Activated CD8-positive, alpha-beta memory T cell treated with anti-CD3 and anti-CD28 coated beads, Interleukin-2, amount 50 U/mL, for 24 hours (primary cell): ENCODE measurements at regions not wholly inside any gene's neighbourhood (a gene's known extent, or its start where the extent isn't known, plus 50 kb on each side); places are given as distances from the start of the nearest gene placed in this dataset.

Source experiments
- DNase-seq: peaks from one replicate; pipeline ENCODE4 v3.0.0-alpha.2; 2020; ENCODE audit errors: extremely low read depth

DNA sequence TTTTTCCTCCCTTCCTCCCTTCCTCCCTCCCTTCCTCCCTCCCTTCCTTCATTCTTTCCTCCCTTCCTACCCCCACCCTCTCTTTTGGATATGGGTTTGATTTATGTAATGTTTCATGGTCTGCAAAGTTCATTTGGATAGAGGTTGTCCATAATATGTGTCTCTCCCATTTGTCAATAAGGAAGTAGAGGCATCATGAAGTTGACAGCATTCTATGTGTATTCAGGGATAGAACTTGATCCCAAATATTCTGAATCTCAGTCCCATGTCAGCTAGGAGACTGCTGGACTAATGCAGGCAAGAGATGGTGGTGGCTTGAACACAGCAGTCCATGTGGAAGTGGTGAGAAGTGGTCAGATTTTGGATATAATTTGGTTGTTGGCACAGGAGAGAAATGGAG is 90.7 kb upstream of the SLC6A6 start:
- no peak for DNase-seq

DNA sequence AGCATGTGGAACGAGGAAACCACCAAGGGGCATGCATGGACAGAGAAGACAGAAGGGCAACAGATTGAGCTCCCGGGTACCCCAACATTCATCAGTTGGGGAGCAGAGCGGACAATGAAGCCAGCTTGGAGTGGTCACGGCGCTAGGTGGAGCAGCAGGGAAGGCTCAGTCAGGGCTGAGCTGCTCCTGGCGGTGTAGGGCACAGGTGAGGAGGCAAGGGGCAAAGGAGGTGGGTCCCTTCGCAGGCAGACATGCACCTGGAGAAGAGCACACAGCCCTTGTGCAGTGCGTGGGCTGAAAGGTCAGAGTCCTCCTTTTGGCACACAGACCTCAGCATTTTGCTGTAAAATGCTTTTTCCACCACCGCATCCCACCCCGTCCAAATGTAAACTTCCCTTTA is 90.0 kb upstream of the SLC6A6 start:
- DNase-seq, result no peak

- DNase-seq, result no peak
Observed at GRCh38 chr3:14317057-14317553, 85.3 kb upstream of the SLC6A6 start.

DNA sequence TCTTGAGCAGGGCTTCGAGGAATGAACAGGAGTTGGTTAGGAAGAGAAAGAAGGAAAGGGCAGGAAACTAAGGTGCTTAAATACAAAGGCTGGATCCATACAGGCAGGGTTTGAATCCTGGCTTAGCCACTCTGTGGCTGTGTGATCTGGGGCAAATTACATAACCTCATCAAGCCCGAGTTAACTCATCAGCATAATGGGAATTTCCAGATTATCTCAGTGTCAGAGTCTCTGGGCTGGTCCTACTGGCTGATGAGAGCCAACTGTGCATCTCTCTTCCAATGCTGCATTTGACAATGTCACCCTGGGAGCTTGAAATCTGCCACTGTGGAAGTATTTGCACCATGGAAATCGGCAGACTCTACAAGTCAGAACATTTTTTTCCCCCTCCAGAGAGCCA is 83.8 kb upstream of the SLC6A6 start:
- no peak for DNase-seq

GRCh38 chr3:14319654-14320182 is 82.7 kb upstream of the SLC6A6 start:
- DNase-seq, result no peak

DNA sequence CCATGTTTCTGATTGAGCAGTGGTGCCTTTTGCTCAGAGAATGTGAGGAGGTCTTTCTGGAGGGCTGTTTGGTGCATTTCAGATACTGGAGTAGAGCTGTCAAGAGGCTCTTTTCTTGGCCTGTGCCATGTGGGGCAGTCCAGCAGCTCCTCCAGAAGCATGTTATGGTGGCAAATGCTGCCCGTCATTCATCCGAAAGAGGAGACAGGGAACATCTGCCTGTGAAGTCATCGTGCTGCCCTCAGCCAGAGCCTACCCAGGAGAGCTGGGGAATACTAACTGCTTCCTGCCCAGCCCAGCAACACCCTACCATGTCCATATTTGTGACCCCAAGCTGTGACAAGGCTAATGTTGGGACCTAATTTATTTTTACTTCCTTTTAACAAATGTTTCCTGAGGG is 82.2 kb upstream of the SLC6A6 start:
- no peak for DNase-seq

DNA sequence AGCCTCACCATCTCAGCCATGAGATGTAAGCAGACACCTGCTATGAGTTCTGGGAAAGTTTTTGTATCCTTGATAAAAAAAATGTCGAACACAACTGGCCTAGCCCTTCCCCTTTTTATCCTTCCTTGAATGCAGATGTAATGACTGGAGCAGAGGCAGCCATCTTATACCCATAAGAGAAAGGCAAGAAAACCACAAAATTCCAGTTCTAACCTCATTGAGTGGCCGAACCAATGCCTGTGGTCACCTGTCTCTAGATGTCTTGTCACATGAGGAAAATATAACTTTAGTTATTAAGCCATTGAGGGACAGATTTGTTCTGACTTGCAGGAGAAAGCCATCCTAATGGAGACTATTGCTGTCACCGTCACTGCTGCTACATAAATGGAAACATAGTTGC is 80.4 kb upstream of the SLC6A6 start:
- no peak for DNase-seq

DNA sequence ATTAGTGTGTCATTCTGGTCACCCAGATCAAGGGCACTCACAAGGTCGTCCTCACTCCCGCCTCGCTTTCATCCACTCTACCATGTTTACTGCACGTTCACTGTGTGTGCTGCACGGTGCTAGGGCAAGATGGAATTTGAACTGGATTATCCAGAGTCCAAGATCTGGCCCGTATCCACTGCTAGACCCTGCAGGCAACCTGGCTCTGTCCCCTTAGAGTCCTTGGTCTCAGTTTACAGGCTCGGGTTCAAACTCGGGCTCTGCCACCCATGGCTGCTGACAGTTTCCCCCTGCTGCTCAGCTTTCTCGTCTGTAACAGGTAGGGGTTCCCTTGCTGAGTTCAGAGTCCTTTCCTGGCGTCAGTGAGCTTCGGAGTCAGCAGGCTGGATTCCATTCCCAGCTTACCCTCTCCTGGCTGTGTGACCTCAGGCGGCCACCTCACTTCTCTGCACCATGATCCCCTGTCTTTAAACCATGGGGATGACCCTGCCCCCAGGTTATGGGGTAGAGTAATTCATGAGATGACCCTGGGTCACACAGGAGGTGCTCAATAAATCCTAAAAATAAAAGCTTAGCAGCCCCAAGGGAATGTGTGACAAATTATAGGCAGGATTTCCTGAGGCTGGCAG is 79.6 kb upstream of the SLC6A6 start:
- DNase-seq, result no peak

GRCh38 chr3:14323401-14324223 is 78.8 kb upstream of the SLC6A6 start:
- DNase-seq, result no peak

DNA sequence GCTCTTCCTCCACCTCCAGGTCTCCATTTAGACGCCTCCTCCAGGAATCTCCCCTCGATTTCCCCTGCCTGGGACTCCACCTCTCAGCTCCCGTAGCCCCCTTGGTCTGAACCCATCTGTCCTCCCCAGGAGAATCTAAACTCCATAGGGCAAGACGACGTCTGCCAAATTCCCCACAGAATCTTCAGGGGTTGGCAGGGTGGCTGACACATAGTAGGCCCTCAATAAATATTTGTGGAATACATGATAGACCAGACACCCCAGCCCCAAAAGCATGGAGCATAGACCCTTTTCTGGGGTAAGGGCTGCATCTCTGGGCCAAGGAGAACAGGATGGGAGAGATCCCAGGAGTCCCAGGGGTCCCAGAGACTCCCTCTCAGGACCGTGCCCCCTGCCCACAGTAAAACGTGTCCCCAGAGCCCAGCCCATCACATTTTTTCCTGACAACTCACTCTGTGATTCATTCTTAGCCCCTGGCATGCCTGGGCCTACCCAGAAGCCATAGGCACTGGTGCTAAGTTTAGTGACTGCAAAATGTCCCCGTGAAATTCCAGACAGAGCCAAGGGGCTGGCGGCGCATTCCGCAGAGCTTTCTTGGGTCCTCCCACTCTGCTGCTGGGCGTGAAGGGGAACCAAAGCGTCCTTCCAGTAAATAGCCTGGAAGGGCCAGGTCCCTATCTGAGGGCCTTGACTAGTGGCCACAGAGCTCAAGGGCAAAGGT is 78.0 kb upstream of the SLC6A6 start:
- no peak for DNase-seq

DNA sequence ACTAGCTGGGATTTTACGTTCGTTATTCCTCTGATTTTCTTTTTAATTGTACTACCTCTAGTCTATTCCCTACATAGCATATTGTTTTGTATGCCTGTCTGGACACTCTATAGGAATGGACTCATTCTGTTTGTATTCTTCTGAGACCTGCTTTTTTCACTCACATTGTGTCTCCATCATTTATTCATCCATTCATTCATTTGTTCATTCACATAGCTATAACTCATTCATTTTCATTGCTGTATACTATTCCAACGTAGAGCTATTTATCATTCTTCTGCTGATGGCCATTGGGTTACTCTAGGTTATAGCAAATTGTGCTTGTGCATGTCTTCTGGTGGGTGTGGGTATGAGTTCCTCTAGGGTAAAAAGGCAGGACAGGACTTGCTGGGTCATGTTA is 74.0 kb upstream of the SLC6A6 start:
- DNase-seq, result no peak

DNA sequence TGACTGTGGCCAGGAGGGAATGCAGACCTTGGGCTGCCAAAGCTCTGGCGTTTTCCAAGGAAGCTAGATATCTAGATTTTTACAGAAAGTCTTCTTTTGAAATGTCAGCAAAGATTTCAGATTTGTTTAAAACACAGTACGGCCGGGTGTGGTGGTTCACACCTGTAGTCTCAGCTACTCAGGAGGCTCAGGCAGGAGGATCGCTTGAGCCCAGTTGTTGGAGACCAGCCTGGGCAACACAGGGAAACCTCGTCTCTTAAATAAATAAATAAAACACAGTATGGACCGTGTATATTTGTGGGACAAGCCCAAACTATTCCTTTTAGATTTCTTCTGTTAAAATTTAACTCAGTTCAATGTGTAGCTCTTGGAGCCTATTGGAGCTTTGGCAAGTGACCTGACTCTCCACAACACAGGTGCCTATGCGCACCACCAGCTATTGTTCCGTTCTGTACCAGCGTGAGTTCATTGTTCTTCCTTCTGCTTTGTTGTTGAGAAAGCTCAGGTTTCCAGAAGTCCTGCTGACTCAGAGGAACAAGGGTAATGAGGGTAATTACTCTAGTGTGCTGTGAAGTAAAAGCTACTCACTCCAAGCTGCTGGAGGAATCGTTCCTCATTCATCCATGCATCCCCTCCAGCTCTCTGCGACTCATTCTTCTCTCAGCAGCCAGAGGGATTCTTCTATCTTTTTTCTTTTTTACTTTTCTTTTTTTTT is 73.1 kb upstream of the SLC6A6 start:
- no peak for DNase-seq

DNA sequence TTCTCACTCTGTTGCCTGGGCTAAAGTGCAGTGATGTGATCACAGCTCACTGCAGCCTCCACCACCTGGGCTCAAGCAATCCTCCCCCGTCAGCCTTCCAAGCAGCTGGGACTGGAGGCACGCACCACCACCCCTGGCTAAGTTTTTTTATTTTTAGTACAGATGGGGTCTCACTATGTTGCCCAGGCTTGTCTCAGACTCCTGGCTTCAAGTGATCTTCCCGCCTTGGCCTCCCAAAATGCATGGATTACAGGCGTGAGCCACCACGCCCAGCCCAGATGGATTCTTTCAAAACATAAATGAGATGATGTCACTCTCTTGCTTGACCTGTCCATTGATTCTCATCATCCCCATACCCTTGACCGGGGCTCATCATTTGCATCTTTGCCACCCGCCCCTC is 72.6 kb upstream of the SLC6A6 start:
- no peak for DNase-seq

DNA sequence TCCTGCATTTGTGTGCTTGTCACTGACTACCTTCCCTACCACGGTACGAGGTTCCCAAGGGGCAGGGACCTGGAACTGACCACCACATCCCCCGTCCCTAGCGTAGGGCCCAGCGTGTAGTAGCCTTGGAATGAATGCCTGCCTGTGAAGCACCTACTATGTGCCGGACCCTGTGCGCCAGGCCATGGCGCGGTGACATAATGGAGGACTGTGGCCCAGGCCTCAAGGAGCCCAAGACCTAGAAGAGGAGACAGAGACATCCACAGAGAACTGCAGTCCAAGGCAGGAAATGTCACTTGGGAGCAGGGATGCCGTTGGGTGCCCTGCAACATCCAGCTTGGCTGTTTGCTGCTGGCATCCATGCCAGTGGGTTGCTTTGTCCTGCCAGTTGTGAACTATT is 71.9 kb upstream of the SLC6A6 start:
- DNase-seq, result no peak

GRCh38 chr3:14331251-14331650 is 71.2 kb upstream of the SLC6A6 start:
- no peak for DNase-seq

DNA sequence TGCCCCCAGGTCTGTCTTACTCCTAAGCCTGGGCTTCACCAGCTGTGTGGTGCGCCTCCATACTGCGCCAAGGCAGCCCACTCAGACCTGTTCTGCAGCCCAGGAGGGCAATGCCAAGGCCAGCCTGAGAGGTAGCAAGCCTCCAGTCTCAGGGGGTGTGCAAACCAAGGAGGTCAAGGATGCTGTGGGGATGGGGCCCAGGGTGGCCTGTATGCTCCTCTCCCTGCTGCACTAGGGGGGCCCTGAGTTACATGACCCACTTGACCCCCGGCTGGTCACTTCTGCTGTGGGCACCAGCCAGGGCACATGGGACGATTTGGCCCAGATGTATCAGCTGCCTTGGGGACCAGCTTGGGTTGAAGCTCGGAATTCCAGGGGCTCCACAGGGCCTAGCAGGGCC is 70.0 kb upstream of the SLC6A6 start:
- no peak for DNase-seq

GRCh38 chr3:14333215-14333614 is 69.2 kb upstream of the SLC6A6 start:
- DNase-seq, result no peak

GRCh38 chr3:14333621-14334020 is 68.8 kb upstream of the SLC6A6 start:
- DNase-seq, result no peak

DNA sequence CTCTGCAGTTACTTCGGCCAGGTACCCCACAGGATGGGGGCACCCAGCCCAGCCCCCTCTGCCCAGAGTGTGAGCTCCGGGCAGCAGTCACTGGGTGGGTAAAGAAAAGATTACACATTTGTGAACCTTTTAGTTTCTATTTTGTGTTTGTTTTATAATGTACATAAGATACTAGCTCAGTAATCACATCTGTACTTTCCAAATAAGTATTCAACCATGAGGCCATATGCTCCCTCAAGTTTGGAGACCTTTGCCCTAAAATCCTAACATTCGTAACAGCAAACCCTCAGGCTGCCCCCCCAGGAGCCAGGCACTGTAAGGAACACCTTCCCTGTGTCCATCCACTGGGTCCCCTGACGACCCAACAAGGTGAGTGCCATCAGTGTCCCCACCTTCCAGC is 68.3 kb upstream of the SLC6A6 start:
- DNase-seq, result no peak

DNA sequence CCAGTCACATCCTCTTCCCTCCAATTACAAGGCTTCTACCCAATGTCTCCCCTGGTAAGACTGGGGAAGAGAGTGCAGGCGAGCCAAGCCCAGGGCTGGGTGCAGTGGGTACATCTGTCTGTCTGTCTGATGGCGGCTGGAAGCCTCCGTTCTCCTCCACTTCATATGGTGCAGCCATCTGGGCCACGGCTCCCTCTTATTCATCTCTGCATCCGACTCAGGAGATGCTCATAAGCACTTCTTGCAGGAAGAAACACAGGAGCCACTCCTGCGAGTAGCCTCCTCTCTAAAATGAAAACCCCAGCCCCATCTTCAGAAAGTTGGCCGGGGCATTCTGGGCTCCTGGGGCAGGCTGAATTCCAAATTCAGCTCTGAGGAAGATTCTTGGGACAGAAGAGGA is 67.5 kb upstream of the SLC6A6 start:
- no peak for DNase-seq

- DNase-seq, result no peak
Observed at GRCh38 chr3:14335774-14336748, 66.3 kb upstream of the SLC6A6 start.
